HG03139 (cell line): ENCODE measurements at regions not wholly inside any gene's neighbourhood (a gene's known extent, or its start where the extent isn't known, plus 50 kb on each side); places are given as distances from the start of the nearest gene placed in this dataset.

Experiments
- ATAC-seq: cut with Tn5 transposase; IDR thresholded peaks from one replicate; pipeline ENCODE4 v1.9.1; 2021; ENCODE audit not compliant: unreplicated experiment

- ATAC-seq, result no peak
Measured at GRCh38 chr12:107973950-107974349, 155.1 kb upstream of the WSCD2 start.

GRCh38 chr12:107976331-107976730 is 152.8 kb upstream of the WSCD2 start:
- ATAC-seq, result no peak

- no peak for ATAC-seq
Measured at GRCh38 chr12:107978201-107978600, 150.9 kb upstream of the WSCD2 start.

GRCh38 chr12:107978641-107979040 is 150.4 kb upstream of the WSCD2 start:
- no peak for ATAC-seq

GRCh38 chr12:107983756-107984472 is 145.2 kb upstream of the WSCD2 start:
- no peak for ATAC-seq

- ATAC-seq, result no peak
Measured at GRCh38 chr12:107984973-107985372, 144.1 kb upstream of the WSCD2 start.

- no peak for ATAC-seq
Measured at GRCh38 chr12:107986183-107986582, 142.9 kb upstream of the WSCD2 start.

- ATAC-seq, result no peak
Measured at GRCh38 chr12:107990325-107990724, 138.8 kb upstream of the WSCD2 start.

- ATAC-seq, result no peak
Measured at GRCh38 chr12:107992029-107992428, 137.1 kb upstream of the WSCD2 start.

GRCh38 chr12:107992870-107993451 is 136.1 kb upstream of the WSCD2 start:
- no peak for ATAC-seq

GRCh38 chr12:107998863-107999262 is 130.2 kb upstream of the WSCD2 start:
- no peak for ATAC-seq

GRCh38 chr12:108000111-108000510 is 129.0 kb upstream of the WSCD2 start:
- no peak for ATAC-seq

GRCh38 chr12:108004319-108004718 is 124.8 kb upstream of the WSCD2 start:
- ATAC-seq, result no peak

- no peak for ATAC-seq
Measured at GRCh38 chr12:108008163-108008905, 120.8 kb upstream of the WSCD2 start.

- no peak for ATAC-seq
Measured at GRCh38 chr12:108009442-108010070, 119.5 kb upstream of the WSCD2 start.

- no peak for ATAC-seq
Measured at GRCh38 chr12:108016022-108016564, 113.0 kb upstream of the WSCD2 start.

GRCh38 chr12:108017472-108018057 is 111.5 kb upstream of the WSCD2 start:
- no peak for ATAC-seq

GRCh38 chr12:108019862-108020261 is 109.2 kb upstream of the WSCD2 start:
- no peak for ATAC-seq

- ATAC-seq, result no peak
Measured at GRCh38 chr12:108021141-108021540, 107.9 kb upstream of the WSCD2 start.

- ATAC-seq, result no peak
Measured at GRCh38 chr12:108021949-108022522, 107.1 kb upstream of the WSCD2 start.
